ENCODE measurements at regions not wholly inside any gene's neighbourhood (a gene's known extent, or its start where the extent isn't known, plus 50 kb on each side); places are given as distances from the start of the nearest gene placed in this dataset.

DNA sequence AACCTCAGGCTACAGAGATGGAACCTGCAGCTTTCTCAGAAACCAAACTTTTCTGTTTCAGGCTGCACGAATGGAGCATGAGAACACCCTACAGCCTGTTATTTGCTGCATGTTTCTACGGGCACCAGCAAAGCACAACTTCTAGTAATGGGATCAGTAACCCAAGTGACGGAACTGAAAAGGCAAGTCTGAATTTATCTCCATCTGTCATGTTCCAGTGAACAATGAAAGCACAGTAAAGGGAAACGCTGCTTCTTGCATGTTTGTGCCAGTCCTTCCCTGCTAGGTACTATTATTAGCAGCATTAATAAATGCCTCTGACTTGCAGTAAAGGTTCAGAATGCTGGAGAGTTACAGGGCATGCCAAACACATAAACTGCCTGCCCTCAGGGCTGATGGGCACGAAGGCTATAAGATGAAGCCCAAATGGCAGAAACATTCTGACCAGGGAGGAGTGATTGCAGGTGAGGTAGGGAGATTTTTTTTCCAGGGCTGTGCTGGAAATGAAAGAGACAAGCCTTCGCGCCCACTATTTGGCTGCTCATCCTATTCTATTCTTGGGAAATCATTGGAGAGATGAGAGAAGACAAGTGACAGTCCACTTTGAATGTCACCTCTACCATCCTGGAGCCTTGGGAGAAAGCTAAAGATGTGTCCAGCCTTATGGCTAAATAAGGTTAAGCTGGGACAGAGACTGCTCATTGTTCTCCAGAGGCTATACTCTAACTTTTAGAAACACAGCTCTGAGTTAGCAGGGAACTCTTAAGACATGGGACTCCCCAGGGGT is 100.4 kb upstream of the PLXNC1 start:
- Mint-ChIP-seq H3K4me3 (peak overlapping the region in 1 of 3 donors; percentile 41), H3K4me1 (peaks cover 10 to 23% (median 15%) of the 10 kb centered on the region in 3 donors), H3K27ac (peak overlapping the region in 1 of 2 donors; percentile 41), H3K27me3 (peaks cover 0 to 2% of the 10 kb centered on the region in 2 donors), H3K9me3 (peaks cover 0 to 5% (median 3%) of the 10 kb centered on the region in 3 donors), H3K36me3 (peaks cover 7% of the 10 kb centered on the region)
- WGBS (ENCODE audit: insufficient coverage) = 35% methylated on average over 5 of the region's 7 CpGs
- ChIA-PET CTCF (no interaction called here), POLR2A (no interaction called here)
- H3K36me3 ChIP-seq (ENCODE audit: control insufficient read depth in 2 of 2, extremely low read depth in 1 of 2, insufficient read depth in 1 of 2, low read length in 1 of 2) = no peaks in the 10 kb centered on the region
- no peak overlapping the region for H3K27ac ChIP-seq (ENCODE audit: low read length)
- H3K4me3 ChIP-seq (ENCODE audit: control insufficient read depth in 1 of 2, extremely low read depth in 1 of 2, low read length in 1 of 2) = no peak overlapping the region
- peaks cover 0 to 3% of the 10 kb centered on the region in 2 experiments for H3K27me3 ChIP-seq (replicated peaks in 1 of 2; ENCODE audit: control insufficient read depth in 2 of 2, extremely low read depth in 1 of 2, insufficient read depth in 2 of 2, low read length in 1 of 2)
- DNase-seq (no peak), ATAC-seq (replicated peaks in 1 of 4) (no peak)
- no peaks in the 10 kb centered on the region for H3K9me3 ChIP-seq
- peaks cover 0 to 10% of the 10 kb centered on the region in 2 experiments for H3K4me1 ChIP-seq (ENCODE audit: control insufficient read depth in 1 of 2, extremely low read depth in 1 of 2, insufficient read depth in 2 of 2, low read length in 2 of 2)

DNA sequence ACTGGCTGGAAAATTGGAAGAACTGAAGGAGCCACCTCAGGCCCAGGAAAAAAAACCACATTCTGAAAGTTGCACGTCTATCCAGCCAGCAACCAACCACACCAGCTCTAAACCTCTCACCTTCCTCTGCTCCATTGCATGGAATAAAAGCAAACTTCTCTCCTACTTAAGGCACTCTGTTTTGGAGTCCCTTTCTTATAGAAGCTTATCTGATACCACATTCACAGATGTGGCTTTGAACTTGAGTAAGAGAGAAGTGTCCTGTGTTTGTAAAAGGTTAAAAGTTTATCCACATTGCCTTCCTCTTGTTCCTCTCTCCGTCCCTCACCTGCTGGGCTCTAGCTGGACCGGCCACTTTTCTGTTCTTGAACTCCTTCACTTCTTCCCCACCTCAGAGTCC is 99.6 kb upstream of the PLXNC1 start:
- H3K9me3 Mint-ChIP-seq = peaks cover 0 to 13% (median 3%) of the 10 kb centered on the region in 3 donors
- Histone ChIP-seq H3K4me1 (ENCODE audit: control insufficient read depth in 1 of 2, extremely low read depth in 1 of 2, insufficient read depth in 2 of 2, low read length in 2 of 2) (peaks cover 0 to 10% of the 10 kb centered on the region in 2 experiments), H3K4me3 (ENCODE audit: control insufficient read depth in 1 of 2, extremely low read depth in 1 of 2, low read length in 1 of 2) (no peak overlapping the region), H3K27me3 (replicated peaks in 1 of 2; ENCODE audit: control insufficient read depth in 2 of 2, extremely low read depth in 1 of 2, insufficient read depth in 2 of 2, low read length in 1 of 2) (peaks cover 0 to 3% of the 10 kb centered on the region in 2 experiments), H3K27ac (ENCODE audit: low read length) (no peak overlapping the region), H3K36me3 (ENCODE audit: control insufficient read depth in 2 of 2, extremely low read depth in 1 of 2, insufficient read depth in 1 of 2, low read length in 1 of 2) (no peaks in the 10 kb centered on the region), H3K9me3 (no peaks in the 10 kb centered on the region)
- DNase-seq (no peak), ATAC-seq (replicated peaks in 1 of 4) (no peak)
- POLR2A ChIA-PET = no interaction called here
- 80% methylated on average over 2 of the region's 3 CpGs for WGBS (ENCODE audit: insufficient coverage)
- H3K36me3 Mint-ChIP-seq = peaks cover 7% of the 10 kb centered on the region
- H3K4me3 Mint-ChIP-seq = no peak overlapping the region
- CTCF ChIA-PET = no interaction called here
- peaks cover 10 to 23% (median 15%) of the 10 kb centered on the region in 3 donors for H3K4me1 Mint-ChIP-seq
- no peak overlapping the region for H3K27ac Mint-ChIP-seq
- H3K27me3 Mint-ChIP-seq = peaks cover 0 to 2% of the 10 kb centered on the region in 2 donors

DNA sequence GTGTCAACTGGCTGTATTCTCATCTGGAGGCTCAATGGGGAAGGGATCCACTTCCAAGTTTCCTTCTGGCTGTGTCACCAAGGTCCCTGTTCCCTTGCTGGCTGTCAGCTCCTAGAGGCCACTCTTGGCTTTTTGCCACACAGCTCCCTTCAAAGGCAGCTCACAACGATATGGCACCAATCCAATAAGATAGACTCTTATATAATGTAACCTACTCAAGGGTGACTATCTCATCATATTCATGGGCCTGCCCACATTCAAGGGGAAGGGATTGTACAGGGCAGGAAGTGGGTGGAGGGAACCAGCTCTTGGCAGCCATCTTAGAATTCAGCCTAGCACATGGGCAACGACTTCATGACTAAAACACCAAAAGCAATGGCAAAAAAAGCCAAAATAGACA is 98.7 kb upstream of the PLXNC1 start:
- POLR2A ChIA-PET = no interaction called here
- Mint-ChIP-seq H3K4me1 (peaks cover 10 to 23% (median 15%) of the 10 kb centered on the region in 3 donors), H3K4me3 (no peak overlapping the region), H3K27me3 (peaks cover 0 to 2% of the 10 kb centered on the region in 2 donors), H3K9me3 (peaks cover 0 to 13% (median 3%) of the 10 kb centered on the region in 3 donors), H3K27ac (no peak overlapping the region), H3K36me3 (peaks cover 7% of the 10 kb centered on the region)
- H3K27ac ChIP-seq (ENCODE audit: low read length) = no peak overlapping the region
- no CpG with 5 or more reads among the region's 2 CpGs for WGBS (ENCODE audit: insufficient coverage)
- H3K4me1 ChIP-seq (ENCODE audit: control insufficient read depth in 1 of 2, extremely low read depth in 1 of 2, insufficient read depth in 2 of 2, low read length in 2 of 2) = peaks cover 0 to 10% of the 10 kb centered on the region in 2 experiments
- H3K9me3 ChIP-seq = no peaks in the 10 kb centered on the region
- ATAC-seq (replicated peaks in 1 of 4) (no peak), DNase-seq (no peak)
- no peak overlapping the region for H3K4me3 ChIP-seq (ENCODE audit: control insufficient read depth in 1 of 2, extremely low read depth in 1 of 2, low read length in 1 of 2)
- H3K36me3 ChIP-seq (ENCODE audit: control insufficient read depth in 2 of 2, extremely low read depth in 1 of 2, insufficient read depth in 1 of 2, low read length in 1 of 2) = no peaks in the 10 kb centered on the region
- CTCF ChIA-PET = interaction anchor here in 1 of 2 donors (0.7 kb wide), 1 partner anchor 809 kb away, joined by 3 read pairs; no protein-coding TSS in a partner anchor
- H3K27me3 ChIP-seq (replicated peaks in 1 of 2; ENCODE audit: control insufficient read depth in 2 of 2, extremely low read depth in 1 of 2, insufficient read depth in 2 of 2, low read length in 1 of 2) = peaks cover 0 to 3% of the 10 kb centered on the region in 2 experiments

DNA sequence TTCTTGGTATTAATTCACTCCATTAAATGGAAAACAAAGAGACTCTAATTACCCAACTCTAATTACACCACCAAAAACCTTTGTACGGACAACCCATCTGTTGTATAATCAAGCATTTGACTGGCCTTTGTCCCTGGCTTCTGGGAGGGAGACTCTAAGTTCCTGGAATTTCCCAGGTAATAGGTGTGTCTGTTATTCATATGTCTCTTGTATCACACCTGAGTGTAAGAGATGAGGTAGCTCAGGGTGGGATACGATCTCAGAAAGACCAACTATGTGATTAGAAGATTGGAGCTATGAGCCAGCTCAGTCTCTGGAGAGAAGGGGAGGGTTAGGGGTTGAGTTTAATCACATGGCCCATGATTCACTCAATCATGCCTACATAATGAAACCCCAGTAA is 94.7 kb upstream of the PLXNC1 start:
- Mint-ChIP-seq H3K4me1 (peaks cover 0 to 5% (median 4%) of the 10 kb centered on the region in 3 donors), H3K36me3 (peaks cover 7% of the 10 kb centered on the region), H3K27me3 (peaks cover 0 to 2% of the 10 kb centered on the region in 2 donors), H3K27ac (no peak overlapping the region), H3K4me3 (no peak overlapping the region), H3K9me3 (peaks cover 0 to 13% (median 3%) of the 10 kb centered on the region in 3 donors)
- ChIA-PET CTCF (no interaction called here), POLR2A (no interaction called here)
- DNase-seq (no peak), ATAC-seq (replicated peaks in 1 of 4) (no peak)
- Histone ChIP-seq H3K27ac (ENCODE audit: low read length) (no peak overlapping the region), H3K9me3 (no peaks in the 10 kb centered on the region), H3K27me3 (replicated peaks in 1 of 2; ENCODE audit: control insufficient read depth in 2 of 2, extremely low read depth in 1 of 2, insufficient read depth in 2 of 2, low read length in 1 of 2) (peaks cover 0 to 3% of the 10 kb centered on the region in 2 experiments), H3K4me1 (ENCODE audit: control insufficient read depth in 1 of 2, extremely low read depth in 1 of 2, insufficient read depth in 2 of 2, low read length in 2 of 2) (no peaks in the 10 kb centered on the region), H3K4me3 (ENCODE audit: control insufficient read depth in 1 of 2, extremely low read depth in 1 of 2, low read length in 1 of 2) (no peak overlapping the region), H3K36me3 (ENCODE audit: control insufficient read depth in 2 of 2, extremely low read depth in 1 of 2, insufficient read depth in 1 of 2, low read length in 1 of 2) (no peaks in the 10 kb centered on the region)
- no CpG with 5 or more reads among the region's 2 CpGs for WGBS (ENCODE audit: insufficient coverage)

DNA sequence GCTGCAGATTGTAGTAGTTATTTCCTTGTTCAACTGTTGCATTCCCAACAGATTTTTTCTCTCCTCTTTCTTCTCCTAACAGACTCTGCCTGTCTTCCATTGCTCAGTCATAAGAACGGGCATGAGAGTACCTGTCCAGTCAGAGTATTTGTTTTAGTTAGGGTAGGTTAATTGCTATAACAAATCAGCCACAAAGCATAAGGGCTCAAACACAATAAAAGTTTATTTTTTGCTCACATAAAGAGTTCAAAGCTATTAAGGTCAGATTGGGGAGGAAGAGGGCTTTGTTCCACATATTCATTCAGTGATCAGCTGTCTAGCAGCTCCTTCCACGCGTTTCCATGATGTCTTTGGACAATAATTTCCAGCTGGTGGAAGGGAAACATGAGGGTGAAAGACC is 92.8 kb upstream of the PLXNC1 start:
- Histone ChIP-seq H3K27me3 (replicated peaks in 1 of 2; ENCODE audit: control insufficient read depth in 2 of 2, extremely low read depth in 1 of 2, insufficient read depth in 2 of 2, low read length in 1 of 2) (no peaks in the 10 kb centered on the region), H3K27ac (ENCODE audit: low read length) (no peak overlapping the region), H3K4me3 (ENCODE audit: control insufficient read depth in 1 of 2, extremely low read depth in 1 of 2, low read length in 1 of 2) (no peak overlapping the region), H3K4me1 (ENCODE audit: control insufficient read depth in 1 of 2, extremely low read depth in 1 of 2, insufficient read depth in 2 of 2, low read length in 2 of 2) (no peaks in the 10 kb centered on the region), H3K9me3 (no peaks in the 10 kb centered on the region), H3K36me3 (ENCODE audit: control insufficient read depth in 2 of 2, extremely low read depth in 1 of 2, insufficient read depth in 1 of 2, low read length in 1 of 2) (no peaks in the 10 kb centered on the region)
- no peak for DNase-seq
- H3K9me3 Mint-ChIP-seq = peaks cover 0 to 13% (median 3%) of the 10 kb centered on the region in 3 donors
- no peak overlapping the region for H3K4me3 Mint-ChIP-seq
- no CpG with 5 or more reads among the region's 3 CpGs for WGBS (ENCODE audit: insufficient coverage)
- H3K27ac Mint-ChIP-seq = no peak overlapping the region
- H3K4me1 Mint-ChIP-seq = no peaks in the 10 kb centered on the region
- peaks cover 3% of the 10 kb centered on the region for H3K36me3 Mint-ChIP-seq
- ChIA-PET CTCF (interaction anchor here in 1 of 2 donors (1.1 kb wide), 1 partner anchor 26 kb away, joined by 3 read pairs; no protein-coding TSS in a partner anchor), POLR2A (no interaction called here)
- ATAC-seq (replicated peaks in 1 of 4) = no peak
- peaks cover 0 to 3% of the 10 kb centered on the region in 2 donors for H3K27me3 Mint-ChIP-seq

DNA sequence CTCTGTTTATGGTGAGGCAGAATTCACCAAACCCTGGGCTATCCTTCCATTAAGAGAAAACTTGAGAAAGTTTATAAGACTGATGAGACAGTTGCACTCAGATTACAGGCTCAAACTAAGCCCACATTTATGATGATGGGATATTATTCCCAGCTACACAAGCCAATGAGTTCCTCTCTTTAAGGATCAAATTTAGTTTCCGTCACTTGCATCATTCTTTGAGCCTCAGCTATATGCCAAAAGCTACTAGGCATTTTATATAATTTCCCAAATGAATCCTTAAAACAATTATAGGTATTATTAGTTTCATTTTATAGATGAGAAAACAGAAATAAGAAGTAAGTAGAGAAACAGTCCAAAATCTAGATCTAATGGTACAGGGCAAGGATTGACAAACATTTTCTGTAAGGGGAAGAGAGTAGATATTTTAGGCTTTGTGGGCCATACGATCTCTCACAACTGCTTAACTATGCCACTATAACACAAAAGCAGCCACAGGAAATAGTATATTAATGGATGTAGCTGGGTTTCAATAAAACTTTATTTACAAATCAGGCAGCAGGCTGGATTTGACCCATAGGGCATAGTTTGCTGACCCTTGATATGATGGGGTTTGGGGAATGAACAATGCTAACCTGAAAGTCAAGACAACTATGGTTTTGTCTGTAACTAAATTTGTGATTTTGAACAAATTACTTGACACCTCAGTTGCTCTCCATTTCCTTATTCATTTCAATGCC is 91.8 kb upstream of the PLXNC1 start:
- Mint-ChIP-seq H3K4me3 (no peak overlapping the region), H3K27me3 (peaks cover 0 to 3% of the 10 kb centered on the region in 2 donors), H3K36me3 (no peaks in the 10 kb centered on the region), H3K9me3 (peaks cover 0 to 8% (median 0%) of the 10 kb centered on the region in 3 donors), H3K27ac (no peak overlapping the region), H3K4me1 (no peaks in the 10 kb centered on the region)
- H3K9me3 ChIP-seq = no peaks in the 10 kb centered on the region
- H3K4me3 ChIP-seq (ENCODE audit: control insufficient read depth in 1 of 2, extremely low read depth in 1 of 2, low read length in 1 of 2) = no peak overlapping the region
- CTCF ChIA-PET = interaction anchor here in 1 of 2 donors (1.1 kb wide), 1 partner anchor 25 kb away, joined by 3 read pairs; no protein-coding TSS in a partner anchor
- DNase-seq (no peak), ATAC-seq (replicated peaks in 1 of 4) (no peak)
- H3K4me1 ChIP-seq (ENCODE audit: control insufficient read depth in 1 of 2, extremely low read depth in 1 of 2, insufficient read depth in 2 of 2, low read length in 2 of 2) = no peaks in the 10 kb centered on the region
- H3K36me3 ChIP-seq (ENCODE audit: control insufficient read depth in 2 of 2, extremely low read depth in 1 of 2, insufficient read depth in 1 of 2, low read length in 1 of 2) = no peaks in the 10 kb centered on the region
- H3K27ac ChIP-seq (ENCODE audit: low read length) = no peak overlapping the region
- no peaks in the 10 kb centered on the region for H3K27me3 ChIP-seq (replicated peaks in 1 of 2; ENCODE audit: control insufficient read depth in 2 of 2, extremely low read depth in 1 of 2, insufficient read depth in 2 of 2, low read length in 1 of 2)
- no CpG with 5 or more reads among the region's 2 CpGs for WGBS (ENCODE audit: insufficient coverage)
- POLR2A ChIA-PET = no interaction called here
